GM21381 (cell line): ENCODE measurements at regions not wholly inside any gene's neighbourhood (a gene's known extent, or its start where the extent isn't known, plus 50 kb on each side); places are given as distances from the start of the nearest gene placed in this dataset.

Source experiments
- ATAC-seq: cut with Tn5 transposase; IDR thresholded peaks from one replicate; pipeline ENCODE4 v1.9.1; 2021; ENCODE audit warnings: mild to moderate bottlenecking, moderate library complexity; ENCODE audit not compliant: unreplicated experiment

GRCh38 chr6:9499709-9500108 lies 915.2 kb downstream of the TFAP2A start:
- ATAC-seq: no peak

GRCh38 chr6:9496837-9497236 lies 918.0 kb downstream of the TFAP2A start:
- ATAC-seq: no peak

- ATAC-seq: no peak
Observed at GRCh38 chr6:9494864-9495263, 920.0 kb downstream of the TFAP2A start.

GRCh38 chr6:9492790-9493189 lies 922.1 kb downstream of the TFAP2A start:
- no peak for ATAC-seq

GRCh38 chr6:9487128-9487527 lies 927.7 kb downstream of the TFAP2A start:
- ATAC-seq: no peak

- ATAC-seq: no peak
Observed at GRCh38 chr6:9485992-9486391, 928.9 kb downstream of the TFAP2A start.

GRCh38 chr6:9484686-9485085 lies 930.2 kb downstream of the TFAP2A start:
- no peak for ATAC-seq

GRCh38 chr6:9484091-9484490 lies 930.8 kb downstream of the TFAP2A start:
- no peak for ATAC-seq

GRCh38 chr6:9482030-9482738 lies 932.7 kb downstream of the TFAP2A start:
- no peak for ATAC-seq

GRCh38 chr6:9481292-9482029 lies 933.4 kb downstream of the TFAP2A start:
- ATAC-seq: no peak

GRCh38 chr6:9468277-9468676 lies 946.6 kb downstream of the TFAP2A start:
- ATAC-seq: no peak

GRCh38 chr6:9467741-9468140 lies 947.1 kb downstream of the TFAP2A start:
- no peak for ATAC-seq

GRCh38 chr6:9464583-9464982 lies 950.3 kb downstream of the TFAP2A start:
- no peak for ATAC-seq

- ATAC-seq: no peak
Observed at GRCh38 chr6:9463311-9463710, 951.6 kb downstream of the TFAP2A start.

GRCh38 chr6:9461188-9461587 lies 953.7 kb downstream of the TFAP2A start:
- no peak for ATAC-seq

GRCh38 chr6:9458424-9458823 lies 956.5 kb downstream of the TFAP2A start:
- ATAC-seq: no peak

GRCh38 chr6:9455864-9456658 lies 958.8 kb downstream of the TFAP2A start:
- ATAC-seq: no peak

- ATAC-seq: no peak
Observed at GRCh38 chr6:9439621-9440330, 975.1 kb downstream of the TFAP2A start.

- no peak for ATAC-seq
Observed at GRCh38 chr6:9437836-9438235, 977.0 kb downstream of the TFAP2A start.

- no peak for ATAC-seq
Observed at GRCh38 chr6:9435281-9435680, 979.6 kb downstream of the TFAP2A start.

GRCh38 chr6:9431945-9432344 lies 982.9 kb downstream of the TFAP2A start:
- ATAC-seq: no peak
